Peyer's patch (tissue), 4 donors: ENCODE measurements at regions not wholly inside any gene's neighbourhood (a gene's known extent, or its start where the extent isn't known, plus 50 kb on each side); places are given as distances from the start of the nearest gene placed in this dataset.

Source experiments
- POLR2A ChIP-seq, 2 donors: fragments of 450-650 bp; IDR thresholded peaks; one replicate each; pipeline ENCODE4 v1.5.1; 2017; ENCODE audit warnings: antibody characterized with exemption in 2 of 2, mild to moderate bottlenecking in 2 of 2, moderate library complexity in 2 of 2
- TF ChIP-seq, protein P1 (sequence below), 6 experiments: fragments of 450-650 bp in 4 of 6; fragments of 200-600 bp in 2 of 6; sonication (generic) in 1 of 6; IDR thresholded peaks; one replicate each; pipeline ENCODE4 v1.5.1; 2017 to 2019; ENCODE audit warnings: antibody characterized with exemption in 6 of 6, mild to moderate bottlenecking in 3 of 6, moderate library complexity in 1 of 6

DNA sequence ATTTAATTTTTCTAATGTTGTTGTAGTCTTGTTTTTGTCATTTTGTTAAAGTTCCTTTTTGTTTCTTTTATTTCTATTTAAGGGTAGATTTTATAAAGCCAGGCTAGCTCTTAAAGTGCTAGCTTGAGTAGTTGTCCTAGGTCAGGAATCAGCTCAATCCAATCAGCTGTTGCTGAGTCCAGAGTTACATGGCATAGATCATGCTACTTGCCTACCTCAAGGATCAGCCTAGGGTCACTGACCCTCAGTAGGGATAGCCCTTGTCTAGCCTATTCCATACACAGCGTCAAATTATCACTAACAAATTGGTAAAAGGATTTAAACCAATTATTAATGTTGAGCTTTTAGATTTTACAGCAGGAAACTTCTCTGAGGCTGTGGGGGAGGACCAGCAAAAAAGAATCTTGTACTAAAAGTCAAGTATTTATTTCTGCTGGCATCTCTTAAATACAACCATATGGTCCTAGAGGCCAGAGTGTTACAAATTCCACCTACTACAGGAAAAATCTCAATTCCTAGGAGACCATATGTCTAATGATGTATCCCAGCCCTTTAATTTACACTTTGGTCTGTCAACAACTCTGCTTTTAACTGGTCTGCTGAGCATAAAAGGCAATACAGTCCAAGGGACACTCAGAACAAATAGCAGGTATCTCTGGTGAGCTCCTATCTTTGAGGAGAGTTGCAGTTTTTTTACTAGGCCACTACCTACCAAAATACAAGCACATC, 138.3 kb upstream of the PTPRG start:
- TF ChIP-seq, protein P1, sequence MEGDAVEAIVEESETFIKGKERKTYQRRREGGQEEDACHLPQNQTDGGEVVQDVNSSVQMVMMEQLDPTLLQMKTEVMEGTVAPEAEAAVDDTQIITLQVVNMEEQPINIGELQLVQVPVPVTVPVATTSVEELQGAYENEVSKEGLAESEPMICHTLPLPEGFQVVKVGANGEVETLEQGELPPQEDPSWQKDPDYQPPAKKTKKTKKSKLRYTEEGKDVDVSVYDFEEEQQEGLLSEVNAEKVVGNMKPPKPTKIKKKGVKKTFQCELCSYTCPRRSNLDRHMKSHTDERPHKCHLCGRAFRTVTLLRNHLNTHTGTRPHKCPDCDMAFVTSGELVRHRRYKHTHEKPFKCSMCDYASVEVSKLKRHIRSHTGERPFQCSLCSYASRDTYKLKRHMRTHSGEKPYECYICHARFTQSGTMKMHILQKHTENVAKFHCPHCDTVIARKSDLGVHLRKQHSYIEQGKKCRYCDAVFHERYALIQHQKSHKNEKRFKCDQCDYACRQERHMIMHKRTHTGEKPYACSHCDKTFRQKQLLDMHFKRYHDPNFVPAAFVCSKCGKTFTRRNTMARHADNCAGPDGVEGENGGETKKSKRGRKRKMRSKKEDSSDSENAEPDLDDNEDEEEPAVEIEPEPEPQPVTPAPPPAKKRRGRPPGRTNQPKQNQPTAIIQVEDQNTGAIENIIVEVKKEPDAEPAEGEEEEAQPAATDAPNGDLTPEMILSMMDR (IDR thresholded peaks at IDR 0.05), result no peak
- no peak for TF ChIP-seq POLR2A (IDR thresholded peaks at IDR 0.05)
